Liver (tissue), 8 donors: ENCODE measurements at regions not wholly inside any gene's neighbourhood (a gene's known extent, or its start where the extent isn't known, plus 50 kb on each side); places are given as distances from the start of the nearest gene placed in this dataset.

Experiments used
- DNase-seq: peaks from one replicate; pipeline ENCODE4 v3.0.0-alpha.2; 2017; ENCODE audit warnings: low spot score
- H3K27ac ChIP-seq, 2 donors: one replicate each; pipeline ENCODE4 v1.7.0; 2013; ENCODE audit warnings: inconsistent platforms in 2 of 2, low read length in 2 of 2, control low read depth in 1 of 2, low read depth in 1 of 2, mild to moderate bottlenecking in 1 of 2
- H3K27me3 ChIP-seq, 4 donors: one replicate each; pipeline versions ENCODE4 v1.6.1 to v1.7.0; 2013; ENCODE audit warnings: low read length in 3 of 4, inconsistent platforms in 1 of 4, mild to moderate bottlenecking in 1 of 4, moderate library complexity in 1 of 4; ENCODE audit not compliant: control insufficient read depth in 4 of 4, insufficient read depth in 4 of 4
- H3K36me3 ChIP-seq, 4 donors: one replicate each; pipeline versions ENCODE4 v1.6.1 to v1.7.0; 2013; ENCODE audit warnings: low read length in 3 of 4, mild to moderate bottlenecking in 3 of 4, low read depth in 1 of 4, moderate library complexity in 1 of 4; ENCODE audit not compliant: control insufficient read depth in 4 of 4, insufficient read depth in 3 of 4
- H3K4me1 ChIP-seq, 4 donors: one replicate each; pipeline versions ENCODE4 v1.6.1 to v1.7.0; 2013; ENCODE audit warnings: low read length in 3 of 4, mild to moderate bottlenecking in 3 of 4, moderate library complexity in 1 of 4; ENCODE audit not compliant: control insufficient read depth in 4 of 4, insufficient read depth in 4 of 4
- H3K4me3 ChIP-seq, 3 donors: one replicate each; pipeline versions ENCODE4 v1.6.1 to v1.7.0; 2013; ENCODE audit warnings: low read length in 3 of 3, control low read depth in 1 of 3, low read depth in 1 of 3, mild to moderate bottlenecking in 1 of 3
- H3K9ac ChIP-seq, 2 donors: one replicate each; pipeline ENCODE4 v1.7.0; 2013; ENCODE audit warnings: low read length in 2 of 2, mild to moderate bottlenecking in 2 of 2, moderate library complexity in 2 of 2, control low read depth in 1 of 2, low read depth in 1 of 2
- H3K9me3 ChIP-seq, 4 donors: one replicate each; pipeline versions ENCODE4 v1.6.1 to v1.7.0; 2013; ENCODE audit warnings: low read length in 3 of 4; ENCODE audit not compliant: control insufficient read depth in 4 of 4
- ATF3 ChIP-seq: IDR thresholded peaks from 2 replicates; pipeline ENCODE4 v1.6.1; 2016; ENCODE audit warnings: antibody characterized with exemption
- EGR1 ChIP-seq, 2 donors: IDR thresholded peaks; 2 replicates each; pipeline ENCODE4 v1.6.1; 2016 to 2018; ENCODE audit warnings: antibody characterized with exemption in 2 of 2, low read depth in 2 of 2
- FOXA1 ChIP-seq: IDR thresholded peaks from 2 replicates; pipeline ENCODE4 v1.6.1; 2016; ENCODE audit warnings: antibody characterized with exemption
- FOXA2 ChIP-seq: IDR thresholded peaks from 2 replicates; pipeline ENCODE4 v1.6.1; 2016; ENCODE audit warnings: antibody characterized with exemption
- GABPA ChIP-seq, 2 donors: IDR thresholded peaks in 1 of 2; conservative IDR thresholded peaks in 1 of 2; 2 replicates each; pipeline ENCODE4 v1.6.1; 2016; ENCODE audit warnings: antibody characterized with exemption in 2 of 2, mild to moderate bottlenecking in 1 of 2, moderate library complexity in 1 of 2
- HNF4A ChIP-seq, 2 donors: conservative IDR thresholded peaks; 2 replicates each; pipeline ENCODE4 v1.6.1; 2016; ENCODE audit warnings: antibody characterized with exemption in 2 of 2, mild to moderate bottlenecking in 2 of 2
- HNF4G ChIP-seq: IDR thresholded peaks from 2 replicates; pipeline ENCODE4 v1.6.1; 2016; ENCODE audit warnings: antibody characterized with exemption
- JUND ChIP-seq, 2 donors: IDR thresholded peaks; 2 replicates each; pipeline ENCODE4 v1.6.1; 2016; ENCODE audit warnings: antibody characterized with exemption in 2 of 2
- NR2F2 ChIP-seq: IDR thresholded peaks from 2 replicates; pipeline ENCODE4 v1.6.1; 2016; ENCODE audit warnings: antibody characterized with exemption
- RAD21 ChIP-seq, 2 donors: IDR thresholded peaks; 2 replicates each; pipeline ENCODE4 v1.6.1; 2016; ENCODE audit warnings: antibody characterized with exemption in 2 of 2, mild to moderate bottlenecking in 2 of 2
- REST ChIP-seq: IDR thresholded peaks from 2 replicates; pipeline ENCODE4 v1.6.1; 2016; ENCODE audit warnings: antibody characterized with exemption, mild to moderate bottlenecking
- RXRA ChIP-seq, 2 donors: IDR thresholded peaks; 2 replicates each; pipeline ENCODE4 v1.6.1; 2017 to 2018; ENCODE audit warnings: antibody characterized with exemption in 2 of 2, mild to moderate bottlenecking in 1 of 2
- SP1 ChIP-seq: IDR thresholded peaks from 2 replicates; pipeline ENCODE4 v1.6.1; 2018; ENCODE audit warnings: antibody characterized with exemption, mild to moderate bottlenecking
- TAF1 ChIP-seq: conservative IDR thresholded peaks from 2 replicates; pipeline ENCODE4 v1.6.1; 2016; ENCODE audit warnings: antibody characterized with exemption, mild to moderate bottlenecking
- YY1 ChIP-seq: IDR thresholded peaks from 2 replicates; pipeline ENCODE4 v1.6.1; 2016; ENCODE audit warnings: antibody characterized with exemption, mild to moderate bottlenecking
- WGBS: extraction: QIAGEN DNeasy Blood & Tissue Kit; methylation state at CpG from one replicate; pipeline ENCODE4 v1.1.7; 2013; 5-methylcytosine and 5-hydroxymethylcytosine counted together
- TF ChIP-seq, protein P1 (sequence below): IDR thresholded peaks from 2 replicates; pipeline ENCODE4 v1.6.1; 2016; ENCODE audit warnings: antibody characterized with exemption
- TF ChIP-seq, protein P2 (sequence below): fragments of 150-350 bp; IDR thresholded peaks from 2 replicates; pipeline ENCODE4 v1.5.1; 2017; ENCODE audit warnings: improper control_type of control experiment, low read depth, low read length; ENCODE audit not compliant: missing input control
- TF ChIP-seq, protein P3 (sequence below): IDR thresholded peaks from 2 replicates; pipeline ENCODE4 v1.6.1; 2016; ENCODE audit warnings: antibody characterized with exemption
- donor health status: healthy.
- donor health status: healthy.
- donor health status: healthy.
- donor health status: healthy.
- donor health status: healthy.

- Histone ChIP-seq H3K4me3 (no peak overlapping the region), H3K36me3 (peaks cover 0 to 2% (median 0%) of the 10 kb centered on the region in 4 donors), H3K9ac (no peak overlapping the region), H3K9me3 (peaks cover 3 to 16% (median 5%) of the 10 kb centered on the region in 4 donors), H3K27ac (no peak overlapping the region), H3K27me3 (no peaks in the 10 kb centered on the region), H3K4me1 (no peaks in the 10 kb centered on the region)
- DNase-seq, result no peak
- no peak for TF ChIP-seq RXRA (IDR thresholded peaks at IDR 0.05)
- no peak for TF ChIP-seq REST
- TF ChIP-seq, protein P1, sequence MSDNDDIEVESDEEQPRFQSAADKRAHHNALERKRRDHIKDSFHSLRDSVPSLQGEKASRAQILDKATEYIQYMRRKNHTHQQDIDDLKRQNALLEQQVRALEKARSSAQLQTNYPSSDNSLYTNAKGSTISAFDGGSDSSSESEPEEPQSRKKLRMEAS, result no peak
- no peak for TF ChIP-seq GABPA (IDR thresholded peaks at IDR 0.05 in 1 of 2, conservative IDR thresholded peaks at IDR 0.05 in 1 of 2)
- no peak for TF ChIP-seq TAF1
- TF ChIP-seq, protein P2, sequence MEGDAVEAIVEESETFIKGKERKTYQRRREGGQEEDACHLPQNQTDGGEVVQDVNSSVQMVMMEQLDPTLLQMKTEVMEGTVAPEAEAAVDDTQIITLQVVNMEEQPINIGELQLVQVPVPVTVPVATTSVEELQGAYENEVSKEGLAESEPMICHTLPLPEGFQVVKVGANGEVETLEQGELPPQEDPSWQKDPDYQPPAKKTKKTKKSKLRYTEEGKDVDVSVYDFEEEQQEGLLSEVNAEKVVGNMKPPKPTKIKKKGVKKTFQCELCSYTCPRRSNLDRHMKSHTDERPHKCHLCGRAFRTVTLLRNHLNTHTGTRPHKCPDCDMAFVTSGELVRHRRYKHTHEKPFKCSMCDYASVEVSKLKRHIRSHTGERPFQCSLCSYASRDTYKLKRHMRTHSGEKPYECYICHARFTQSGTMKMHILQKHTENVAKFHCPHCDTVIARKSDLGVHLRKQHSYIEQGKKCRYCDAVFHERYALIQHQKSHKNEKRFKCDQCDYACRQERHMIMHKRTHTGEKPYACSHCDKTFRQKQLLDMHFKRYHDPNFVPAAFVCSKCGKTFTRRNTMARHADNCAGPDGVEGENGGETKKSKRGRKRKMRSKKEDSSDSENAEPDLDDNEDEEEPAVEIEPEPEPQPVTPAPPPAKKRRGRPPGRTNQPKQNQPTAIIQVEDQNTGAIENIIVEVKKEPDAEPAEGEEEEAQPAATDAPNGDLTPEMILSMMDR, result no peak
- TF ChIP-seq HNF4G, result no peak
- TF ChIP-seq HNF4A (conservative IDR thresholded peaks at IDR 0.05), result no peak
- TF ChIP-seq, protein P3, sequence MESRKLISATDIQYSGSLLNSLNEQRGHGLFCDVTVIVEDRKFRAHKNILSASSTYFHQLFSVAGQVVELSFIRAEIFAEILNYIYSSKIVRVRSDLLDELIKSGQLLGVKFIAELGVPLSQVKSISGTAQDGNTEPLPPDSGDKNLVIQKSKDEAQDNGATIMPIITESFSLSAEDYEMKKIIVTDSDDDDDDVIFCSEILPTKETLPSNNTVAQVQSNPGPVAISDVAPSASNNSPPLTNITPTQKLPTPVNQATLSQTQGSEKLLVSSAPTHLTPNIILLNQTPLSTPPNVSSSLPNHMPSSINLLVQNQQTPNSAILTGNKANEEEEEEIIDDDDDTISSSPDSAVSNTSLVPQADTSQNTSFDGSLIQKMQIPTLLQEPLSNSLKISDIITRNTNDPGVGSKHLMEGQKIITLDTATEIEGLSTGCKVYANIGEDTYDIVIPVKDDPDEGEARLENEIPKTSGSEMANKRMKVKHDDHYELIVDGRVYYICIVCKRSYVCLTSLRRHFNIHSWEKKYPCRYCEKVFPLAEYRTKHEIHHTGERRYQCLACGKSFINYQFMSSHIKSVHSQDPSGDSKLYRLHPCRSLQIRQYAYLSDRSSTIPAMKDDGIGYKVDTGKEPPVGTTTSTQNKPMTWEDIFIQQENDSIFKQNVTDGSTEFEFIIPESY, result no peak
- no peak for TF ChIP-seq FOXA1
- no peak for TF ChIP-seq SP1
- TF ChIP-seq RAD21 (IDR thresholded peaks at IDR 0.05), result no peak
- no peak for TF ChIP-seq ATF3
- no peak for TF ChIP-seq JUND (IDR thresholded peaks at IDR 0.05)
- no peak for TF ChIP-seq EGR1 (IDR thresholded peaks at IDR 0.05; ENCODE audit: low read depth in 2 of 2)
- no peak for TF ChIP-seq NR2F2
- whole genome bisulfite sequencing, result 54% methylated on average over 1 of the region's 1 CpG
Measured at GRCh38 chr10:83736008-83736407, 403.3 kb upstream of the GHITM start.

DNA sequence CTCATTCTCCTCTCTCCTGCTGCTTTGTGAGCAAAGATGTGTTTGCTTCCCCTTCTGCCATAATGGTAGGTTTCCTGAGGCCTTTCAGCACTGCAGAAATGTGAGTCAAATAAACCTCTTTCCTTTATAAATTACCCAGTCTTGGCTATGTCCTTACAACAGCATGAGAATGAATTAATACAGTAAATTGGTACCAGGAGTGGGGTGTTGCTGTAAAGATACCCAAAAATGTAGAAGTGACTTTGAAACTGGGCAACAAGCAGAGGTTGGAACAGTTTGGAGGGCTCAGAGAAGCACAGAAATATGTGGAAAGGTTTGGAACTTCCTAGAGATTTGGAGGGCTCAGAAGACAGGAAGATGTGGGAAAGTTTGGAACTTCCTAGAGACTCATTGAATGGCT lies 388.7 kb upstream of the GHITM start:
- no peaks in the 10 kb centered on the region for H3K4me1 ChIP-seq
- no peak for DNase-seq
- no peak overlapping the region for H3K27ac ChIP-seq
- no peaks in the 10 kb centered on the region for H3K27me3 ChIP-seq
- no peak overlapping the region for H3K9ac ChIP-seq
- no peak overlapping the region for H3K4me3 ChIP-seq
- TF ChIP-seq NR2F2 (no peak), RXRA (IDR thresholded peaks at IDR 0.05) (no peak), SP1 (no peak), ATF3 (no peak), RAD21 (IDR thresholded peaks at IDR 0.05) (no peak), HNF4G (no peak), YY1 (no peak), EGR1 (IDR thresholded peaks at IDR 0.05; ENCODE audit: low read depth in 2 of 2) (no peak), TAF1 (no peak), FOXA2 (no peak), REST (no peak)
- TF ChIP-seq, protein P2, result no peak
- peaks cover 0 to 2% (median 0%) of the 10 kb centered on the region in 4 donors for H3K36me3 ChIP-seq
- peaks cover 8 to 45% (median 13%) of the 10 kb centered on the region in 4 donors for H3K9me3 ChIP-seq
